ENCODE measurements at regions not wholly inside any gene's neighbourhood (a gene's known extent, or its start where the extent isn't known, plus 50 kb on each side); places are given as distances from the start of the nearest gene placed in this dataset.

GRCh38 chr1:34270181-34270580, 93.5 kb downstream of the C1orf94 start:
- DNase-seq (ENCODE audit: low read depth) = no peak

DNA sequence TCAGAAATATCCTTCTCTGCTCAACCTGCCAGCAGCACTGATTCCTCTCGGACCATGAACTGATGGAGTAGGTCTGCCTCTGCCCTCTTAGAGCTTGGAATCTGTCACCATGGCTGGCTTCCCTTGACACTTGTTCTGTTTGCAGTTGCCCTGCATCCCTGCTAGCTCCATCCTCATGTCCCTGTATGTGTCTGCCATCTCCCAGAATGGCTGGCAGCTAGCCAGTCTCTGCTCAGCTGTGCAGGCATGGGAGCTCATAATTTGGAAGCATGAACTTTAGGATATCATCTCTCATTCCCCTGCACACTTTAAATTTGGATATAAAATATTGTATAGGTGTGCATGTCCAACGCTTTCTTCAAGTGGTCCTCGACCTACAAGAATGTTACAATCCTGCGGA, 95.4 kb downstream of the C1orf94 start:
- DNase-seq (ENCODE audit: low read depth) = no peak

DNA sequence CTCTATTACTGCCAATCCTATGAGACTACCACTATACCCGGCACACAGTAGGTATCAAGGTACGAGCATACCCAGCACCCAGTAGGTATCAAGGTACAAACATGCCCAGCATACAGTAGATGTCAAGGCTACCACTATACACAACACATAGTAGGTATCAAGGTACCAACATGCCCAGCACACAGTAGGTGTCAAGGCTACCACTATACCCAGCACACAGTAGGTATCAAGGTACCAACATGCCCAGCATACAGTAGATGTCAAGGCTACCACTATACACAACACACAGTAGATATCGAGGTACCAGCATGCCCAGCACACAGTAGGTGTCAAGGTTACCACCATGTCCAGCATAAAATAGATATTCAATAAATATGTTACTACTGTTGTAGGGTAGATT, 98.4 kb downstream of the C1orf94 start:
- DNase-seq (ENCODE audit: low read depth) = no peak

DNA sequence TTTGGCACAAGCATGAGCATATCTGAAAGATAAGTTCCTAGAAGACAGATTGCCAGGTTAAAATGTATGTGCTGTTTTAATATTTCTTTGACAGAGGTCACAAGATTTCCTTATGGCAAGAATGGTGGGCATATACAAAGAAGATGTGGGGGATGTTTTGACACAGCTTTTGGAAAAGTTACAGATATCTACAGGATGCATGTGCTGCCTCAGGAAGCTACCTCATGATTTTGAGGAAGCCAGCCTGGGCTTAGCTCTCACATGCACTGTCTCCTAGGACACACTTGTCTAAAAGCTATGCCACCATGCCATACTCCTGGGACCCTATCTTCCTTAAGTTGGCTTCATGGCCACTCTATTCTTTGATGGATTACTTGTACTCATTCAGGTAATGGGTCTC, 99.9 kb downstream of the C1orf94 start:
- DNase-seq (ENCODE audit: low read depth) = no peak

DNA sequence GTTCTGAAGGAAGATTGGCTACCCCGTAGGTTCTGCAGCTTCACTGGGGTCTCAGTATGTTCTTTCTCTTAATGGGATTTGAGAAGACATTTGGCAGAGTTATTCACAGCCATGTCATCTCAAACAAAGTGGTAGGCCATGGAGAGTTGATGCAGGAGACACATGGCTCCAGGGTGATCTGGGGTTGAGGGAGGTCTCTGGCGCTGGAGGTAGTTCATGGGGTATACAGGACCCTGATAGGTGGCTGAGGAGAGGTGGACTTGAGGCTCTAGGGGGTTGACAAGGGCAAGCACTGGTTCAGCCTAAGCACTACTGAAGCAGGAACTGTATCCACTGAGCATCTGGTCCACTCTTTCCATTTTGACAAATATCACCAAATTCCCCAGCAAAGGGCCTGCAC, 100.4 kb downstream of the C1orf94 start:
- DNase-seq (ENCODE audit: low read depth) = no peak

DNA sequence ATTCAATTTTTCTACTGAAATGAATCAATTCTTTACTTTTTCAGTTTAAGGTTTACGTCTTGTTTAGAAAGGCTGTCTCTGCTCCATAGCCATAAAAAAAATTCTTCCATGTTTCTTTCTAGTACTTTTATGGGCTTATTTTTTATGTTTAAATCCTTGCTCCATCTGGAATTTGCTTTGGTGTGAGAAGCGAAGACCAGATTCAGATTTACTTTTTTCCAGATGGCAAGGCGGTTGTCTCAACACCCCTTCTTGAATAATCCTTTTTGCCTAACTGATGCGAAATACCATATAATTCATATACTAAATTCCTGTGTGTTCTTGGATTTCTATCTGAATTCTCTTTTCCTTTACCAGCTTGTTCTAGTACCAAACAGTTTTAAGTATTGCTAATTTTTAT, 101.5 kb downstream of the C1orf94 start:
- DNase-seq (ENCODE audit: low read depth) = no peak

DNA sequence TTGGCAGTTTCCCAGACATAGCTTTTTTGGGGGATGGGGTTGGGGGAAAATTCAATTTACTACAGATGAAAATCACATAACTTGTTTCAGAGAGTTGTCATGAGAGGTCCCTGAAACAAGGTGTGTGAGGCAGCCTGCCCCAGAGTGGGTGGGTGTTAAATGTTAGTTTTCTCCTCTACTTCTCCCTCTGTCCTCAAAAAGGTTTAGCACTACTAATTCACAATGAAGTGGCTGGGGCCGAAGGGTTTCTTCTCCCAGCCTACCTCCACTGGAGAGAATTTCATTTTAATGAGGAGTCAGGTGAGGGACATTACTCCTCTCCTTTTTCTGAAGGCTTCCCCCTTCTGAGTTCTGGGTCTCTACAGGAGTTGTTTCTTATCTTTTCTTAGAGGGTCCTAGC, 103.3 kb downstream of the C1orf94 start:
- DNase-seq (ENCODE audit: low read depth) = no peak

- no peak for DNase-seq (ENCODE audit: low read depth)
These were observed 103.8 kb downstream of the C1orf94 start for GRCh38 chr1:34280509-34280908.

- no peak for DNase-seq (ENCODE audit: low read depth)
These were observed 106.4 kb downstream of the C1orf94 start for GRCh38 chr1:34283142-34283541.

- no peak for DNase-seq (ENCODE audit: low read depth)
These were observed 109.8 kb downstream of the C1orf94 start for GRCh38 chr1:34286511-34286910.

DNA sequence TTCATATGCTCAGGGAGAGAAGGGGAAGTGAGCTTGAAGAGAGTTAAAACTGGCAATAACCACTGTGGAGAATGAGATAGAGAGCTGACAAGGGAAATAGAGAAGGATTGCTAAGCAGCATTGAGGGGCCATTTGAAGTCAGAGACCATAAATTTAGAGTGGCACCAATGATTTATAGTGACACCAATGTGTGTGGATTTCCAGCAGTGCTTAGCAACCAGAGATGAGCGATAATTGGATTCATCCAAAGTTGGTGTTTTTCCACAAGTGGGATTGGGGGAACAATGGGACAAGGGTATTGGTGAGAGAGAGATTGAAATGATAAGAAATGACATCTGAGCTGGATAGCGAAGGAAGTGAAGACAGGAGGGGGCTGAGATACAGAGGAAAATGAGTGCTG, 114.1 kb downstream of the C1orf94 start:
- DNase-seq (ENCODE audit: low read depth) = no peak

GRCh38 chr1:34292472-34292871, 115.8 kb downstream of the C1orf94 start:
- no peak for DNase-seq (ENCODE audit: low read depth)

DNA sequence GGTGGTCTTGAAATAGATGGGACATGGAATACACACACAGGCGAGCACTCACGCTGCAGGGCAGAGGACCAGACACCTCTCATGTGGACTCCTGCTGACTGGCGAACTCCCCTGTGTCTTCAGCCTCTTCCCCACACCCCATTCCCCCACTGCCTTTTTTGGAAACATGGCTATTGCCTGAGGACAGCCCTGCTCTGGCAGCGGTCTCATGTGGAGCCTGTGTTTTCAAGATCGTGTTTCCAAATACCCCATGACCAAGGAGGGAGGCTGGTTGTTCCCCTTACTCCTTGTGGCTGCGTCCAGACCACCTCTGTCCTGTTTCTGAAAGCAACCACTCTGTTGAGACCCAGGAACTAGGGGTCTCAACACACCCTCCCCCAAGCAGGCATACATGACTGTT, 119.4 kb downstream of the C1orf94 start:
- DNase-seq (ENCODE audit: low read depth) = no peak

GRCh38 chr1:34302798-34303197, 126.1 kb downstream of the C1orf94 start:
- DNase-seq (ENCODE audit: low read depth) = no peak

DNA sequence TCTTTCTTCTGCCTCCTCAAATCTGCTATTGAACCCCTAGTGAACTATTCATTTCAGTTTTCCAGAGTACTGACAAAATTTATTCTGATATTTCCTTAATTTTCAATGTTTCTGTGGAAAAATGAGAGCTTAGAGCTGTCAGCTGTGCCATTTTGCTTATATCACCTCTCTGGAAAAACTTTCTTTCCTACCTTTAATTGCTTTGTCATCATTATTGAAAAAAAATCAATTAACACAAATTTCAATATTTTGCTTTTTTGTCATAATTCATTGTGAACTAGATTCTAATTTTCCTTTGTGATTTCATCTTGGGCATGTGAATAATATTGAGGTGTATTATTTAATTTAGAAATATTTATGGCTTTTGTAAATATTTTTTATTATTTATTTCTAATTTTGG, 126.5 kb downstream of the C1orf94 start:
- DNase-seq (ENCODE audit: low read depth) = no peak

GRCh38 chr1:34306568-34306967, 129.9 kb downstream of the C1orf94 start:
- no peak for DNase-seq (ENCODE audit: low read depth)

- no peak for DNase-seq (ENCODE audit: low read depth)
These were observed 135.7 kb downstream of the C1orf94 start for GRCh38 chr1:34312359-34312758.

DNA sequence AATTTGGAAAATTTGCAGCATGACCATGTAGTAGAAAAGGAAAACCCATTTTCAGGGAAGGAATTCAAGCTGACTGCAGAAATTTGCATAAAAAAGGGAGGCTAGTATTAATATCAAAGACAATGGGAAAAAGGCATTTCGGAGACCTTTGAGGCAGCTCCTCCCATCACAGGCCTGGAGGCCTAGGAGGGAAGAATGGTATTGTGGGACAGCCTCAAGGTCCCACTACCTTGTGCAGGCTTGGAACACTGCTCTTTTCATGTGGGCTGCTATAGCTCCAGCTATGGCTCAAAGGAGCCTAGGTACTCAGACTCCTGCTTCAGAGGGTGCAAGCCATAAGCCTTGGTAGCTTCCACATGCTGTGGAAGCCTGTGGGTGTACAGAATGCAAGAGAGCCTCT, 139.3 kb downstream of the C1orf94 start:
- no peak for DNase-seq (ENCODE audit: low read depth)

DNA sequence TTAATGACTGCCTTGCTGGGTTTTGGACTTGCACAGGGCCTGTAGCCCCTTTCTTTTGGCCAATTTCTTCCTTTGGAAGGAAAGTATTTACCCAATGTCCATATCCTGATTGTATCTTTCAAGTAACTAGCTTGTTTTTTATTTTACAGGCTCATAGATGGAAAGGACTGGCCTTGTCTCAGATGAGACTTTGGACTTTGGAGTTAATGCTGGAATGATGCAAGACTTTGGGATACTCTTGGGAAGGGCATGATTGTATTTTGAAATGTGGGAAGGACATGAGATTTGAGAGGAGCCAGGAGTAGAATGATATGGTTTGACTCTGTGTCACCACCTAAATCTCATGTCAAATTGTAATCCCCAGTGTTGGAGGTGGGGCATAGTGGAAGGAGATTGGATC, 140.1 kb downstream of the C1orf94 start:
- no peak for DNase-seq (ENCODE audit: low read depth)

DNA sequence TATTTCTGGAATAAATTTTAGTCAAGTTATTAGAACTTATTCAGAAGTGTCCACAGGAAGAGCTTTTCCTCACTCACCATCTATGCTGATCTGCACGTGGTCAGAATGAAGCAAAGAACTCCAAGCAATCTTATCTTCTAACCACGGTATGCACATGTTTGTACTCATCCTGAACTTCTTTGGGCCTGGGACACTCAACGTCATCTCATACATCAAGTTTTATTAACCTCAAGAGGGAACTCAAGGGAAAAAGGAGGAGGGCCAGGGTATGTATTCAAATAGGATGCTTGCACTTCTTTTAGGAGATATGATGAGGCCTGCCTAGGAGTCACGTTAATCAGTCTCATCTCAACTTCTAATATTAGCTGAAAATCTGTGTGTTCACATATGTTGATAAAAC, 142.5 kb downstream of the C1orf94 start:
- DNase-seq (ENCODE audit: low read depth) = no peak

DNA sequence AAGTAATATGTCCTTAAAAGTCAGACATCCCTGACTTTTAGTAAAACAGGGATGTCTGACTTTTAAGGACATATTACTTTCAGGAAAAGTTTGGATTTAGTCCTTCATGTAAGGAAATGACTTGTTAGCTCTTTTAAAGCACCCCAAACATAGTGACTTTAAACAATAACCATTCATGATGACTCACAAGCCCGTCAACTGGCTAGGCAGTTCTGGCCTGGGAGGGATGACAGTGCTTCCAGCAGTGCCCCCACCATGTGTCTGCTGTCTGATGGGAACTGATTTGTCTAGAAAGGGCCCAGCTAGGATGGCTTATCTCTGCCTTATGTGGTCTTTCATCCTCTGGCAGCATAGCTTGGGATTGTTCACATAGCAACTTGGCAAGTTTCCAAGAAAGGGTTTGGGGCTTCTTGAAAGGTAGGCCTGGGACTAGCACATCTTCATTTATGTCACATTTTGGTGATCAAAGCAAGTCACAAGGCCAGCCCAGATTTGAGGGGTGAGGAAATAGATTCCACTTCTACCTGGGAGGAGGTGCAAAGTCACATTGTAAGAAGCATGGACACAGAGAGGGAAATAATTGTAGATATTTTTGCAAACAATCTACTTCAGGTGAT, 143.5 kb downstream of the C1orf94 start:
- DNase-seq (ENCODE audit: low read depth) = no peak

DNA sequence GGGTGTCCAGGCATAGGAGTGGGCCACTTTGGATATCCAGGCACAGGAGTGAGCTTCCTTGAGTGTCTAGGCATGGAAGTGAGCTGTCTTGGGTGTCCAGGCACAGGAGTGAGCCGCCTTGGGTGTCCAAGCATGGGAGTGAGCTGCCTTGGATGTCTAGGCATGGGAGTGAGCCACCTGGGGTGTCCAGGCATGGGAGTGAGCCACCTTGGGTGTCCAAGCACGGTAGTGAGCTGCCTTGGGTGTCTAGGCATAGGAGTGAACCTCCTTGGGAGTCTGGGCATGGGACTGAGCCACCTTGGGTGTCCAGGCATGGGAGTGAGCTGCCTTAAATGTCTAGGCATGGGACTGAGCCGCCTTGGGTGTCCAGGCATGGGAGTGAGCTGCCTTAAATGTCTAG, 146.3 kb downstream of the C1orf94 start:
- DNase-seq (ENCODE audit: low read depth) = no peak

- DNase-seq (ENCODE audit: low read depth) = no peak
These were observed 148.3 kb downstream of the C1orf94 start for GRCh38 chr1:34324879-34325440.

- DNase-seq (ENCODE audit: low read depth) = no peak
These were observed 151.6 kb downstream of the C1orf94 start for GRCh38 chr1:34328281-34328799.

Data from stimulated activated CD8-positive, alpha-beta memory T cell treated with anti-CD3 and anti-CD28 coated beads, Interleukin-12 subunit alpha, Interleukin-12 subunit beta, amount 100 ng/mL, for 1 hour (primary cell).